Mesendoderm (in vitro differentiated cells): ENCODE measurements at regions not wholly inside any gene's neighbourhood (a gene's known extent, or its start where the extent isn't known, plus 50 kb on each side); places are given as distances from the start of the nearest gene placed in this dataset.

Source experiments
- DNase-seq: peaks from one replicate; pipeline ENCODE4 v3.0.0; 2013
- H2AK5ac ChIP-seq: 2 replicates; pipeline ENCODE4 v1.6.1; 2013; ENCODE audit warnings: low read length, inconsistent platforms
- H2BK120ac ChIP-seq: 2 replicates; pipeline ENCODE4 v1.6.1; 2013; ENCODE audit warnings: low read depth, mild to moderate bottlenecking, low read length, moderate library complexity, mixed read lengths
- H2BK15ac ChIP-seq: replicated peaks from 2 replicates; pipeline ENCODE4 v1.6.1; 2013; ENCODE audit warnings: low read depth, mild to moderate bottlenecking, moderate library complexity
- H2BK5ac ChIP-seq: 2 replicates; pipeline ENCODE4 v1.6.1; 2013; ENCODE audit warnings: low read length, inconsistent platforms
- H3K18ac ChIP-seq: 2 replicates; pipeline ENCODE4 v1.6.1; 2013; ENCODE audit warnings: mild to moderate bottlenecking, low read length, mixed read lengths
- H3K23ac ChIP-seq: one replicate; pipeline ENCODE4 v1.6.1; 2013; ENCODE audit warnings: low read length
- H3K27ac ChIP-seq: 2 replicates; pipeline ENCODE4 v1.5.1; 2013; ENCODE audit warnings: low read depth, mild to moderate bottlenecking, inconsistent platforms, low read length, moderate library complexity
- H3K27me3 ChIP-seq: 2 replicates; pipeline ENCODE4 v1.6.1; 2013; ENCODE audit warnings: low read length, control low read depth, mild to moderate bottlenecking, inconsistent platforms; ENCODE audit not compliant: insufficient read depth, poor library complexity
- H3K36me3 ChIP-seq: 2 replicates; pipeline ENCODE4 v1.6.1; 2013; ENCODE audit warnings: low read length, inconsistent platforms; ENCODE audit not compliant: control insufficient read depth, insufficient read depth
- H3K4ac ChIP-seq: one replicate; pipeline ENCODE4 v1.6.1; 2013; ENCODE audit warnings: low read depth, mild to moderate bottlenecking, low read length, moderate library complexity
- H3K4me1 ChIP-seq: 2 replicates; pipeline ENCODE4 v1.6.1; 2013; ENCODE audit warnings: low read depth, low read length, inconsistent platforms; ENCODE audit not compliant: control insufficient read depth
- H3K4me2 ChIP-seq: 2 replicates; pipeline ENCODE4 v1.6.1; 2013; ENCODE audit warnings: low read length
- H3K4me3 ChIP-seq: 2 replicates; pipeline ENCODE4 v1.5.1; 2013; ENCODE audit warnings: mild to moderate bottlenecking, low read length
- H3K56ac ChIP-seq: one replicate; pipeline ENCODE4 v1.6.1; 2013; ENCODE audit warnings: low read length
- H3K79me1 ChIP-seq: 2 replicates; pipeline ENCODE4 v1.6.1; 2013; ENCODE audit warnings: low read length, inconsistent platforms
- H3K79me2 ChIP-seq: 2 replicates; pipeline ENCODE4 v1.6.1; 2013; ENCODE audit warnings: mild to moderate bottlenecking, low read length; ENCODE audit not compliant: control insufficient read depth, insufficient read depth
- H3K9ac ChIP-seq: 2 replicates; pipeline ENCODE4 v1.6.1; 2013; ENCODE audit warnings: low read length, inconsistent platforms
- H4K5ac ChIP-seq: one replicate; pipeline ENCODE4 v1.6.1; 2013; ENCODE audit warnings: low read length
- H4K8ac ChIP-seq: one replicate; pipeline ENCODE4 v1.6.1; 2013; ENCODE audit warnings: low read depth, mild to moderate bottlenecking, control low read depth, low read length, moderate library complexity
- WGBS: extraction: QIAGEN DNeasy Blood & Tissue Kit; methylation state at CpG from one replicate; pipeline ENCODE4 v1.1.7; 2013; ENCODE audit warnings: low lambda C conversion rate, missing lambda C conversion rate; ENCODE audit not compliant: insufficient coverage; ENCODE audit errors: extremely low coverage; 5-methylcytosine and 5-hydroxymethylcytosine counted together

DNA sequence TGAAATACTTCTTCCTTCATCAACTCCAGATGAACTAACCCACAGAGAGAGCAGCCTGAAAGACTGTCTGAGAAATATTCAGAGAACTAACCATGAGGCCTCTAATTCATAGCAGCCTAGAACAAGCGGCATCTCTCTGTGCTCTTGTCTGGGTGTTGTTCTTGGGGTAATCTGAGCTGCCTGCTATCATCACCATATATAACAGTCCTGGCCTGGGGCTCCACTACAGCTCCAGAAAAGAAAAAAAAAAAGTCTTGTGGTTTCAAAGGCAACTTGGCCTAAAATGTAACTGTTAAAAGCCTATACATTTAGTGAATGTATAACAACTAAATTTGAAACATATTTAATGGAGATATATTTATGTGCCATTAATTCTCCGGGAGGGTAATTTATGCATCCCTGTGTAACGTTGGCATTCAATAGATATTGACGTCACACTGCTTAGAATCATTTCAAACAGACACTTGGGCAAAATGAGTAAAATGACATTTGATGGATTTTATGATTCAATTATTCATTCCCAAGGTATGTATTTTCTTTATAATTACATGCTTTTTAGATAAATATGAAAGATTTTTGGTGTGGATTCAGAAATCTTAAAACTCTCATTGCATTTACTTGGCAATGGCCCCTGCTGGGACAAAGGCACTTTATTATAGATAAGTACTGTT lies 294.3 kb downstream of the HRH4 start:
- no peak overlapping the region for H3K4me3 ChIP-seq
- H4K5ac ChIP-seq, result no peak overlapping the region
- H3K4me1 ChIP-seq, result no peaks in the 10 kb centered on the region
- H3K27ac ChIP-seq, result no peak overlapping the region
- no peaks in the 10 kb centered on the region for H3K27me3 ChIP-seq
- H3K79me2 ChIP-seq, result no peaks in the 10 kb centered on the region
- H3K4ac ChIP-seq, result no peak overlapping the region
- no CpG with 5 or more reads among the region's 4 CpGs for WGBS
- H3K56ac ChIP-seq, result no peak overlapping the region
- H3K23ac ChIP-seq, result no peak overlapping the region
- no peak overlapping the region for H3K9ac ChIP-seq
- H3K18ac ChIP-seq, result no peak overlapping the region
- H2AK5ac ChIP-seq, result no peak overlapping the region
- no peak overlapping the region for H2BK5ac ChIP-seq
- no peak overlapping the region for H2BK120ac ChIP-seq
- no peak overlapping the region for H4K8ac ChIP-seq
- no peaks in the 10 kb centered on the region for H3K36me3 ChIP-seq
- H3K79me1 ChIP-seq, result no peaks in the 10 kb centered on the region
- no peak overlapping the region for H2BK15ac ChIP-seq
- no peak for DNase-seq
- no peak overlapping the region for H3K4me2 ChIP-seq

GRCh38 chr18:24756385-24756784 lies 295.9 kb downstream of the HRH4 start:
- Histone ChIP-seq H3K4me1 (no peaks in the 10 kb centered on the region), H3K4ac (no peak overlapping the region), H3K4me2 (no peak overlapping the region), H2BK120ac (no peak overlapping the region), H3K23ac (no peak overlapping the region), H3K56ac (no peak overlapping the region), H3K18ac (no peak overlapping the region), H3K27ac (no peak overlapping the region), H3K4me3 (no peak overlapping the region), H3K79me1 (no peaks in the 10 kb centered on the region), H3K36me3 (no peaks in the 10 kb centered on the region), H3K79me2 (no peaks in the 10 kb centered on the region), H2BK15ac (no peak overlapping the region), H4K5ac (no peak overlapping the region), H4K8ac (no peak overlapping the region), H2BK5ac (no peak overlapping the region), H2AK5ac (no peak overlapping the region), H3K27me3 (no peaks in the 10 kb centered on the region), H3K9ac (no peak overlapping the region)
- DNase-seq, result no peak

DNA sequence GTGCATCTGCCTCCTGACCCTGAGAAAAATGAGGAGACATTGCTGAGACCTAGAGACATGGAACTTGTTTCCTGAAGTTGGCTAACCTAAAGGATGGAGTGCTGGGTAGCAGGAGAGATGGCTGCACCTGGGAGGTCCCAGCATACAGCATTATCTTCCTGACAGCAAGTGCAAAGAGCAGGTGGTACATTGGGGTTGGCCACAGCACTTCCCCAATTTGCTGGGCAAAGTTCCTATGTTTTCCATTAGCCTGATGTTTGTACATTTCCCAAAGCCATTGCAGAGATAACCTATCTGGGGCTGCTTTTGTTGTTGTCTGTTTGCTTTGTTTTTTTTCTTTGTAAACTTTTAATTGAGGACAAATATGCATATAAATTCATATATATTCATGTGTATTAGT lies 296.7 kb downstream of the HRH4 start:
- H3K18ac ChIP-seq, result no peak overlapping the region
- no peak overlapping the region for H3K4me3 ChIP-seq
- no peaks in the 10 kb centered on the region for H3K79me1 ChIP-seq
- H3K23ac ChIP-seq, result no peak overlapping the region
- H4K5ac ChIP-seq, result no peak overlapping the region
- no peak overlapping the region for H3K4me2 ChIP-seq
- H3K27ac ChIP-seq, result no peak overlapping the region
- H3K4me1 ChIP-seq, result no peaks in the 10 kb centered on the region
- no peak for DNase-seq
- no peak overlapping the region for H3K56ac ChIP-seq
- H2BK15ac ChIP-seq, result no peak overlapping the region
- no peak overlapping the region for H3K4ac ChIP-seq
- no peaks in the 10 kb centered on the region for H3K27me3 ChIP-seq
- H3K36me3 ChIP-seq, result no peaks in the 10 kb centered on the region
- no peaks in the 10 kb centered on the region for H3K79me2 ChIP-seq
- no peak overlapping the region for H2AK5ac ChIP-seq
- no peak overlapping the region for H4K8ac ChIP-seq
- H3K9ac ChIP-seq, result no peak overlapping the region
- no peak overlapping the region for H2BK5ac ChIP-seq
- no peak overlapping the region for H2BK120ac ChIP-seq

DNA sequence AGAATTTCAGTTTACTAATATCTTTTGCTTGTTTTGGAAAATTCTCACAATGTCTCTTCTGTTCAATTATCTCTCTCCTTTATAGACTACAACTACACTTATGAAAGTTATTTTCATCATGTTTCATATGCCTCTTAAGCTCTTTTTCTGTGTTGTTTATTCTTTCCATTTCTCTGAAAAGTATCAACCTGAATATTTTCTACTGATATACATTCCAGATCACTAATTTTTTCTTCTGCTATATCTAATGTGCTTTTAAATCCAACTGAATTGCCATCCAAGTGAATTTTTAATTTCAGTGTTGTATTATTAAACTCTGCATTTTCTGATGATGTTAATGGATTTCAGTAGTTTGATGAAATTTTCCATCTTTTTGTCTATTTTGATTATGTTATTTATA lies 301.3 kb downstream of the HRH4 start:
- Histone ChIP-seq H2BK120ac (no peak overlapping the region), H4K8ac (no peak overlapping the region)
- no peak for DNase-seq

GRCh38 chr18:24762511-24762910 lies 302.1 kb downstream of the HRH4 start:
- Histone ChIP-seq H2BK120ac (no peak overlapping the region), H2AK5ac (no peak overlapping the region), H3K56ac (no peak overlapping the region), H3K18ac (no peak overlapping the region), H2BK15ac (no peak overlapping the region), H2BK5ac (no peak overlapping the region), H3K79me1 (no peaks in the 10 kb centered on the region), H3K4me2 (no peak overlapping the region), H3K9ac (no peak overlapping the region), H3K23ac (no peak overlapping the region), H4K5ac (no peak overlapping the region), H3K4ac (no peak overlapping the region), H3K4me3 (no peak overlapping the region), H3K36me3 (no peaks in the 10 kb centered on the region), H3K27ac (no peak overlapping the region), H3K27me3 (no peaks in the 10 kb centered on the region), H3K79me2 (no peaks in the 10 kb centered on the region), H3K4me1 (no peaks in the 10 kb centered on the region), H4K8ac (no peak overlapping the region)
- DNase-seq, result no peak
- no CpG with 5 or more reads among the region's 1 CpG for WGBS

More for the DNA sequence above, 301.3 kb downstream of the HRH4 start:
- no peak overlapping the region for H2BK15ac ChIP-seq
- no peaks in the 10 kb centered on the region for H3K27me3 ChIP-seq
- no peaks in the 10 kb centered on the region for H3K36me3 ChIP-seq
- H2BK5ac ChIP-seq, result no peak overlapping the region
- H3K23ac ChIP-seq, result no peak overlapping the region
- H3K56ac ChIP-seq, result no peak overlapping the region
- H2AK5ac ChIP-seq, result no peak overlapping the region
- no peak overlapping the region for H3K18ac ChIP-seq
- H3K9ac ChIP-seq, result no peak overlapping the region
- H3K4ac ChIP-seq, result no peak overlapping the region
- H4K5ac ChIP-seq, result no peak overlapping the region
- H3K79me2 ChIP-seq, result no peaks in the 10 kb centered on the region
- H3K4me3 ChIP-seq, result no peak overlapping the region
- no peaks in the 10 kb centered on the region for H3K4me1 ChIP-seq
- no peak overlapping the region for H3K27ac ChIP-seq
- no peaks in the 10 kb centered on the region for H3K79me1 ChIP-seq
- H3K4me2 ChIP-seq, result no peak overlapping the region

DNA sequence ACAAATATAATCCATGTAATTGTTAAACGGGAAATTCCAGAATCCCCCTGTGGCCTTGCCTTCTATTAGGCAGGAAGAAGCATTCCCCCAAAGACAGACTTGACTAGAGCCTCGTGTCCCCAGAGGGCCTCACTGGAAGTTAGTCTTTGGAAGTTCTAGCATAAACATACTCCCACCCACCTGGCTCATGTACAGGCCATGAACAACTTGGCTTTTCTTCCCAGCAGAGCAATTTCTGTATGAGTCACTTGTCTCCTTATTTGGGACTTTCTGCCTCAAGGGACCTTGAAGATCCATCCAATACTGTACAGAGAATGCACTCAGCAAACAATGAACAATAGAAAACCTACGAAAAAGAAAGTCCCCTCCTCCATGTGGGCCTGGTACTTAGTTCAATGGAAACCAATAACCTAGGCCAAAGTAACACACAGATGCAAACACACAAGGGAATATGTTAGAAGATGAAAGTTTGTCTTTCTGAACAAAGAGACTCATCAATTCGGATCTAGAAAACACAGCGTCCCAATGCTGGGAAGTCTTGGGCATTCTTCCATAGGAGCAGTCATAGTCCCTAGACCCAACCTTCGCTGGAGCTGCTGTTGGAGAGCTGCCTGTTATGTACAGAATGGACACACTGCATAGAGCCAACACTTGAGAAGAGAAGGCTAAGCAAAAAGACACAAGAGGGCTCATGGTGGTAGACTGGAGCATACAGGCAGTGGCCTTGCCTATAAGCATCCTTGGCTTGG lies 303.5 kb downstream of the HRH4 start:
- Histone ChIP-seq H3K4me3 (no peak overlapping the region), H3K56ac (no peak overlapping the region), H3K79me2 (no peaks in the 10 kb centered on the region), H3K36me3 (no peaks in the 10 kb centered on the region), H2BK15ac (no peak overlapping the region), H3K4me2 (no peak overlapping the region), H2BK5ac (no peak overlapping the region), H3K18ac (no peak overlapping the region), H2BK120ac (no peak overlapping the region), H3K4me1 (no peaks in the 10 kb centered on the region), H4K5ac (no peak overlapping the region), H3K4ac (no peak overlapping the region), H2AK5ac (no peak overlapping the region), H3K9ac (no peak overlapping the region), H3K27me3 (no peaks in the 10 kb centered on the region), H3K23ac (no peak overlapping the region), H3K79me1 (no peaks in the 10 kb centered on the region), H3K27ac (no peak overlapping the region), H4K8ac (no peak overlapping the region)
- no peak for DNase-seq
- WGBS, result no CpG with 5 or more reads among the region's 6 CpGs
